ENCODE measurements at regions not wholly inside any gene's neighbourhood (a gene's known extent, or its start where the extent isn't known, plus 50 kb on each side); places are given as distances from the start of the nearest gene placed in this dataset.

- peaks cover 12% of the 10 kb centered on the region for H3K4me1 Mint-ChIP-seq
- no peak overlapping the region for H3K27ac ChIP-seq (ENCODE audit: low read length in 2 of 2)
- H3K4me3 Mint-ChIP-seq: no peak overlapping the region
- CTCF ChIA-PET: no interaction called here
- TF ChIP-seq EZH2 (IDR thresholded peaks at IDR 0.05; ENCODE audit: borderline replicate concordance, insufficient read depth, low read depth, low read length, poor library complexity, severe bottlenecking) (no peak), CTCF (IDR thresholded peaks at IDR 0.05) (no peak)
- no peak overlapping the region for H3K4me3 ChIP-seq (ENCODE audit: control extremely low read depth in 1 of 5, extremely low read depth in 1 of 5, insufficient read depth in 1 of 5, low read depth in 2 of 5, low read length in 4 of 5)
- no peaks in the 10 kb centered on the region for H3K9me3 Mint-ChIP-seq (ENCODE audit: insufficient read depth)
- H2AFZ ChIP-seq (ENCODE audit: insufficient read depth, low read depth, low read length, poor library complexity, severe bottlenecking): no peak overlapping the region
- H3K4me2 ChIP-seq (replicated peaks; ENCODE audit: low read depth, low read length, poor library complexity, severe bottlenecking): no peak overlapping the region
- peaks cover 0 to 6% (median 0%) of the 10 kb centered on the region in 3 donors for H3K9me3 ChIP-seq (ENCODE audit: control extremely low read depth in 1 of 3, control insufficient read depth in 2 of 3, insufficient read depth in 1 of 3, low read length in 2 of 3)
- H3K79me2 ChIP-seq (ENCODE audit: control insufficient read depth, insufficient read depth, low read length): no peaks in the 10 kb centered on the region
- H3K9ac ChIP-seq (ENCODE audit: low read length): no peak overlapping the region
- H3K27ac Mint-ChIP-seq: no peak overlapping the region
- H3K36me3 ChIP-seq (replicated peaks in 1 of 2; ENCODE audit: control extremely low read depth in 1 of 2, control insufficient read depth in 1 of 2, extremely low read depth in 1 of 2, insufficient read depth in 2 of 2, low read length in 1 of 2): no peaks in the 10 kb centered on the region
- H3K27me3 ChIP-seq (replicated peaks in 1 of 4; ENCODE audit: control extremely low read depth in 1 of 4, control insufficient read depth in 3 of 4, insufficient read depth in 4 of 4, low read length in 3 of 4): peaks cover 0 to 31% (median 2%) of the 10 kb centered on the region in 4 experiments
- intact Hi-C loops (cut with micrococcal nuclease): no loop called here
- no peak for ATAC-seq (ENCODE audit: low read depth)
- no peaks in the 10 kb centered on the region for H4K20me1 ChIP-seq (ENCODE audit: control insufficient read depth, insufficient read depth, low read length, poor library complexity, severe bottlenecking)
- H3K27me3 Mint-ChIP-seq: peaks cover 37% of the 10 kb centered on the region
- 100% methylated on average over 1 of the region's 6 CpGs for WGBS (ENCODE audit: insufficient coverage)
- H3K4me1 ChIP-seq (ENCODE audit: control insufficient read depth in 2 of 2, insufficient read depth in 2 of 2, low read length in 2 of 2): peaks cover 13 to 17% of the 10 kb centered on the region in 2 donors
- DNase-seq: no peak
- POLR2A ChIA-PET: no interaction called here
These were observed 1491.1 kb downstream of the TBC1D22A start for GRCh38 chr22:48253573-48253972.

- ATAC-seq (ENCODE audit: low read depth): no peak
- Histone ChIP-seq H3K4me3 (ENCODE audit: control extremely low read depth in 1 of 5, extremely low read depth in 1 of 5, insufficient read depth in 1 of 5, low read depth in 2 of 5, low read length in 4 of 5) (no peak overlapping the region), H2AFZ (ENCODE audit: insufficient read depth, low read depth, low read length, poor library complexity, severe bottlenecking) (no peak overlapping the region), H3K36me3 (replicated peaks in 1 of 2; ENCODE audit: control extremely low read depth in 1 of 2, control insufficient read depth in 1 of 2, extremely low read depth in 1 of 2, insufficient read depth in 2 of 2, low read length in 1 of 2) (no peaks in the 10 kb centered on the region), H3K27me3 (replicated peaks in 1 of 4; ENCODE audit: control extremely low read depth in 1 of 4, control insufficient read depth in 3 of 4, insufficient read depth in 4 of 4, low read length in 3 of 4) (peaks cover 0 to 33% (median 2%) of the 10 kb centered on the region in 4 experiments), H4K20me1 (ENCODE audit: control insufficient read depth, insufficient read depth, low read length, poor library complexity, severe bottlenecking) (no peaks in the 10 kb centered on the region), H3K79me2 (ENCODE audit: control insufficient read depth, insufficient read depth, low read length) (no peaks in the 10 kb centered on the region), H3K4me1 (ENCODE audit: control insufficient read depth in 2 of 2, insufficient read depth in 2 of 2, low read length in 2 of 2) (peaks cover 8 to 13% of the 10 kb centered on the region in 2 donors), H3K9me3 (ENCODE audit: control extremely low read depth in 1 of 3, control insufficient read depth in 2 of 3, insufficient read depth in 1 of 3, low read length in 2 of 3) (peaks cover 0 to 6% (median 0%) of the 10 kb centered on the region in 3 donors), H3K4me2 (replicated peaks; ENCODE audit: low read depth, low read length, poor library complexity, severe bottlenecking) (no peak overlapping the region), H3K27ac (ENCODE audit: low read length in 2 of 2) (no peak overlapping the region), H3K9ac (ENCODE audit: low read length) (no peak overlapping the region)
- ChIA-PET POLR2A (no interaction called here), CTCF (no interaction called here)
- intact Hi-C loops (cut with micrococcal nuclease): no loop called here
- 86% methylated on average over 12 of the region's 13 CpGs for whole genome bisulfite sequencing (ENCODE audit: insufficient coverage)
- Mint-ChIP-seq H3K4me1 (peaks cover 7% of the 10 kb centered on the region), H3K27ac (no peak overlapping the region), H3K27me3 (peaks cover 37% of the 10 kb centered on the region), H3K4me3 (no peak overlapping the region), H3K9me3 (ENCODE audit: insufficient read depth) (no peaks in the 10 kb centered on the region)
- no peak for DNase-seq
- TF ChIP-seq CTCF (IDR thresholded peaks at IDR 0.05) (no peak), EZH2 (IDR thresholded peaks at IDR 0.05; ENCODE audit: borderline replicate concordance, insufficient read depth, low read depth, low read length, poor library complexity, severe bottlenecking) (no peak)
These were observed 1490.7 kb downstream of the TBC1D22A start for GRCh38 chr22:48253136-48253535.
